ENCODE measurements at regions not wholly inside any gene's neighbourhood (a gene's known extent, or its start where the extent isn't known, plus 50 kb on each side); places are given as distances from the start of the nearest gene placed in this dataset.

GRCh38 chr4:110751183-110751582, 128.3 kb upstream of the PITX2 start:
- TF ChIP-seq, protein P1, sequence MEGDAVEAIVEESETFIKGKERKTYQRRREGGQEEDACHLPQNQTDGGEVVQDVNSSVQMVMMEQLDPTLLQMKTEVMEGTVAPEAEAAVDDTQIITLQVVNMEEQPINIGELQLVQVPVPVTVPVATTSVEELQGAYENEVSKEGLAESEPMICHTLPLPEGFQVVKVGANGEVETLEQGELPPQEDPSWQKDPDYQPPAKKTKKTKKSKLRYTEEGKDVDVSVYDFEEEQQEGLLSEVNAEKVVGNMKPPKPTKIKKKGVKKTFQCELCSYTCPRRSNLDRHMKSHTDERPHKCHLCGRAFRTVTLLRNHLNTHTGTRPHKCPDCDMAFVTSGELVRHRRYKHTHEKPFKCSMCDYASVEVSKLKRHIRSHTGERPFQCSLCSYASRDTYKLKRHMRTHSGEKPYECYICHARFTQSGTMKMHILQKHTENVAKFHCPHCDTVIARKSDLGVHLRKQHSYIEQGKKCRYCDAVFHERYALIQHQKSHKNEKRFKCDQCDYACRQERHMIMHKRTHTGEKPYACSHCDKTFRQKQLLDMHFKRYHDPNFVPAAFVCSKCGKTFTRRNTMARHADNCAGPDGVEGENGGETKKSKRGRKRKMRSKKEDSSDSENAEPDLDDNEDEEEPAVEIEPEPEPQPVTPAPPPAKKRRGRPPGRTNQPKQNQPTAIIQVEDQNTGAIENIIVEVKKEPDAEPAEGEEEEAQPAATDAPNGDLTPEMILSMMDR (IDR thresholded peaks at IDR 0.05; ENCODE audit: low read length): no peak
- no peak for TF ChIP-seq EZH2phosphoT487 (IDR thresholded peaks at IDR 0.05; ENCODE audit: low read length)

All from MM.1S (cell line).